PFSK-1 (cell line): ENCODE measurements at regions not wholly inside any gene's neighbourhood (a gene's known extent, or its start where the extent isn't known, plus 50 kb on each side); places are given as distances from the start of the nearest gene placed in this dataset.

ENCODE experiments used
- FOXP2 ChIP-seq: optimal IDR thresholded peaks from 2 replicates; pipeline ENCODE3; 2011; ENCODE audit warnings: borderline replicate concordance, control low read depth, inconsistent platforms; ENCODE audit not compliant: insufficient read depth; ENCODE audit errors: extremely low read length, extremely low read depth
- POLR2AphosphoS5 ChIP-seq: IDR thresholded peaks from 2 replicates; pipeline ENCODE4 v1.6.1; 2012; ENCODE audit warnings: low read depth, mild to moderate bottlenecking, control low read depth, low read length, moderate library complexity
- SIN3A ChIP-seq: IDR thresholded peaks from 2 replicates; pipeline ENCODE4 v1.6.1; 2012; ENCODE audit warnings: mild to moderate bottlenecking, low read length, moderate library complexity, borderline replicate concordance; ENCODE audit not compliant: insufficient read depth
- TAF1 ChIP-seq: IDR thresholded peaks from 2 replicates; pipeline ENCODE4 v1.6.1; 2012; ENCODE audit warnings: low read length, control low read depth, borderline replicate concordance; ENCODE audit not compliant: insufficient read depth
- TF ChIP-seq, protein P1 (sequence below), 2 experiments: IDR thresholded peaks; 2 replicates each; pipeline versions ENCODE4 v1.6.1 to v1.8.0; 2011 to 2012; ENCODE audit warnings: low read depth in 2 of 2, low read length in 2 of 2, control low read depth in 1 of 2, inconsistent platforms in 1 of 2, mild to moderate bottlenecking in 1 of 2, moderate library complexity in 1 of 2; ENCODE audit not compliant: insufficient read depth in 1 of 2

DNA sequence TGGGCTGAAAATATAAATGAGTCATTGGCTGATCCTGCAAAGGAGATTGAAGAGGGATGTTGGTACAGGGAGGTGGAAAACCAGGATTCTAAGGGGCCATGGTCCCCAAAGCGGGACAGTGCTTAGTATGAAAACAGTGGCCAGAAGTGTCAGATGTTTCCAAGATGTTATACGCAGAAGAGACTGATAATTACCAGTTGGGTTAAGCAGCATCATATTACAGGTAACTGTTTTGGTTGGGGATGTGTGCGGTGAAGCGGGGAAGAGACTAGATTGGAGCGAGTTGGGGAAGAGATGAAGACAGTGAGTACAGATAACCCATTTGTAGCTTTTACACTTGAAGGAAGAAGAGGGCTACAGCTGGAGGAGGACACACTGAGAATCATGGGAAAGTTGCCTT is 80.8 kb downstream of the PLEKHG1 start:
- TF ChIP-seq FOXP2 (no peak), SIN3A (no peak), TAF1 (no peak), POLR2AphosphoS5 (no peak)
- TF ChIP-seq, protein P1, sequence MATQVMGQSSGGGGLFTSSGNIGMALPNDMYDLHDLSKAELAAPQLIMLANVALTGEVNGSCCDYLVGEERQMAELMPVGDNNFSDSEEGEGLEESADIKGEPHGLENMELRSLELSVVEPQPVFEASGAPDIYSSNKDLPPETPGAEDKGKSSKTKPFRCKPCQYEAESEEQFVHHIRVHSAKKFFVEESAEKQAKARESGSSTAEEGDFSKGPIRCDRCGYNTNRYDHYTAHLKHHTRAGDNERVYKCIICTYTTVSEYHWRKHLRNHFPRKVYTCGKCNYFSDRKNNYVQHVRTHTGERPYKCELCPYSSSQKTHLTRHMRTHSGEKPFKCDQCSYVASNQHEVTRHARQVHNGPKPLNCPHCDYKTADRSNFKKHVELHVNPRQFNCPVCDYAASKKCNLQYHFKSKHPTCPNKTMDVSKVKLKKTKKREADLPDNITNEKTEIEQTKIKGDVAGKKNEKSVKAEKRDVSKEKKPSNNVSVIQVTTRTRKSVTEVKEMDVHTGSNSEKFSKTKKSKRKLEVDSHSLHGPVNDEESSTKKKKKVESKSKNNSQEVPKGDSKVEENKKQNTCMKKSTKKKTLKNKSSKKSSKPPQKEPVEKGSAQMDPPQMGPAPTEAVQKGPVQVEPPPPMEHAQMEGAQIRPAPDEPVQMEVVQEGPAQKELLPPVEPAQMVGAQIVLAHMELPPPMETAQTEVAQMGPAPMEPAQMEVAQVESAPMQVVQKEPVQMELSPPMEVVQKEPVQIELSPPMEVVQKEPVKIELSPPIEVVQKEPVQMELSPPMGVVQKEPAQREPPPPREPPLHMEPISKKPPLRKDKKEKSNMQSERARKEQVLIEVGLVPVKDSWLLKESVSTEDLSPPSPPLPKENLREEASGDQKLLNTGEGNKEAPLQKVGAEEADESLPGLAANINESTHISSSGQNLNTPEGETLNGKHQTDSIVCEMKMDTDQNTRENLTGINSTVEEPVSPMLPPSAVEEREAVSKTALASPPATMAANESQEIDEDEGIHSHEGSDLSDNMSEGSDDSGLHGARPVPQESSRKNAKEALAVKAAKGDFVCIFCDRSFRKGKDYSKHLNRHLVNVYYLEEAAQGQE (IDR thresholded peaks at IDR 0.05; ENCODE audit: insufficient read depth in 1 of 2, low read depth in 2 of 2, low read length in 2 of 2): no peak

DNA sequence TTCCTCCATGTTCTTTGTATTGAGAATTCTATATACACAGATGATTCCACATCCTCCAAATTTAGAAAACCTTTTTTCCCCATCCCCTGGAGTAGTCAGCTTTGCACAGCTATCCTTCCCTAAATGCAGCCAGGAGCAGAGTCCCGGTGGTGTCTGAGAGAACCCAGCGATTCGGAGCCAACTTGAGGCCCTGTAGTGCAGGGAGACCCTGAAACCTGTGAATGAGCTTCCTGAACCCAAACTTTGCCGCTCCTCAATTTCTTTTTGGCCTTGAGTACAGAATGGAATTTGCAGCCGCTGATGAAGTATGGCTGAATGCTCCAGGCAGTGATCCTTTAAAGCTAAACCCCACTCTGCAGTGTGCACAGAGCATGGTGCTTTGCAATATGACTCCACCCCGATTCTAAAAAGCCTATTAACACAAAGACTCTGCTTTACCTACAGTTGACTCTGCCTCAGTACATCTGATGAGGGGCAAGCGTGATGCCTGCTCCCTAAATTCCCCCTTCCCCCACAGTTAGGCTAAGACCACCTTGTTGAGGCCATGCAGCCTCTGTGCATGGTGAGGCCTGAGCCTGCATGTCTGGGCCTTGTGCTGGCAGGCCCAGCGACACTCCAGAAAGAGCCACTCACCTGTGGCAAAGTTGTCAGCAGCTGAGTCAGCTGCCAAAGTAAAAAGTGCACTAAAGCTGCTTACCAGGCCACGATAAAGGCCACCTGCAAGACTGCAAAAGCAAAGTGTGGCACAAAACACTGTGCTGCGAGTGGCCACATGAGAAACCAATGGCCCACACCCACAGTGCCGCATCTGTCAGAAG is 82.1 kb downstream of the PLEKHG1 start:
- TF ChIP-seq FOXP2 (no peak), TAF1 (no peak), SIN3A (no peak), POLR2AphosphoS5 (no peak)
- TF ChIP-seq, protein P1 (IDR thresholded peaks at IDR 0.05; ENCODE audit: insufficient read depth in 1 of 2, low read depth in 2 of 2, low read length in 2 of 2): no peak

DNA sequence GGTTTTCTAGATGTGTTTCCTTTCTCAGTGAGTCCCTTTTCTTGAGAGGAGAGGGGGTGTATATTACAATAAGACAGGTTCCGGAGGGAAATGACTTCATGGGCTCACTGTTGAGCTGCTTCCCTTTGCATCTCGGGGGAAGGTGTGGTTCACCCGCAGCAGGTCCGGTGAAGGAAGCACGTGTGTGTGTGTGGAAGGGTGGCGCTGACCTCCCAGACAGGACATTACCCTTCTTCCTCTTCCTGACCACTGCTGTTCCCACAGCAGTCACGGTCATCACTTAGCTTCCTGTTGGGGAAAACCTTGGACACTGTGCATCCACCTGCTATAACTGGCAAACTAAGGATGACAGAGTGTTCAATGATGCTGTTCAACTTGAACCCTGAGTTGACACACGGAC is 83.6 kb downstream of the PLEKHG1 start:
- TF ChIP-seq FOXP2: no peak
- TF ChIP-seq, protein P1 (IDR thresholded peaks at IDR 0.05; ENCODE audit: insufficient read depth in 1 of 2, low read depth in 2 of 2, low read length in 2 of 2): no peak
- TF ChIP-seq POLR2AphosphoS5: no peak
- no peak for TF ChIP-seq TAF1
- TF ChIP-seq SIN3A: no peak

DNA sequence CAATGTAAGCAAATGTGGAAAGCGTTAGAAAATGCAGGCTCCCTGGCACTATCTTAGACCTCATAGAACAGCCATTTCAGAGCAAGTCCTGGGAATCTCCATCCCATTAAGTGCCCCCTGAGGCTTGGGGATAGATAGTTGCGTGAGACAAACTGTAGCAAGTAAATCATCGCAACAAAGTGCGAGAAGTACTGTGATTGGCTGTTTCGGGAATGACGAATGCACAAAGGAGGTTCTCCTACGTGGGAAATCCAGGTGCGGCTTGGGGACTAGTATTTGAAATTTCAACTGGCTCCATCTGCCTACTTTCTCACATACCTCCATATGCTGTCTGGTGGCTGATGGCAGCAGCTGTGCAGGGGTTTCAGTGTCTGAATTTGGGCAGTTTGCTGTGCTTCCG is 84.5 kb downstream of the PLEKHG1 start:
- TF ChIP-seq SIN3A: no peak
- TF ChIP-seq POLR2AphosphoS5: no peak
- no peak for TF ChIP-seq FOXP2
- TF ChIP-seq, protein P1 (IDR thresholded peaks at IDR 0.05; ENCODE audit: insufficient read depth in 1 of 2, low read depth in 2 of 2, low read length in 2 of 2): no peak
- no peak for TF ChIP-seq TAF1
